Dermis microvascular lymphatic vessel endothelial cell (primary cell): ENCODE measurements at regions not wholly inside any gene's neighbourhood (a gene's known extent, or its start where the extent isn't known, plus 50 kb on each side); places are given as distances from the start of the nearest gene placed in this dataset.
"Not testable (repeated sequence)": the region's sequence is repeated elsewhere in the genome, so short reads cannot be mapped to it uniquely, and the experiment has no call there.

ENCODE experiments used
- DNase-seq, 2 donors: peaks; one replicate each; pipeline versions ENCODE4 v3.0.0 to v3.0.0-alpha.2; 2010; ENCODE audit warnings: low read depth in 2 of 2

DNA sequence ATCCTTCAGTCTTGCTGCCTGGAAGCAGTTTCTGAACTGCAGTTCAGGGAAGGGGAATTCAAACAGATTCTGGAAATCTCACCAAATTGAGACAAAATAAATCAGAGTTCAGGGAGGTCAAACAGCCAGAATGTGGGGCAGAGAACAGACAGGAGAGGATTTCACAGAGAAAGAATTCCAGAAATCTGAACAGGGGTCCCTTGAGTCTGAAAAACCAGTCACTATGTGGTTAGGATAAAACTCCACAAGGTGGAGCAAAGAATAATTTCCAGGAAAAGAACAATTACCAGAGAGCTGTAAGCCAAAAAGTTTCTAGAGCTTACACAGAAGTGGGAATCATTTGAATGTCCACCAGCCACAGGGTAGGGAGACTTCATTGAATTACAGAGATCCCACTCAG is 84.7 kb downstream of the URB2 start:
- DNase-seq: no peak

DNA sequence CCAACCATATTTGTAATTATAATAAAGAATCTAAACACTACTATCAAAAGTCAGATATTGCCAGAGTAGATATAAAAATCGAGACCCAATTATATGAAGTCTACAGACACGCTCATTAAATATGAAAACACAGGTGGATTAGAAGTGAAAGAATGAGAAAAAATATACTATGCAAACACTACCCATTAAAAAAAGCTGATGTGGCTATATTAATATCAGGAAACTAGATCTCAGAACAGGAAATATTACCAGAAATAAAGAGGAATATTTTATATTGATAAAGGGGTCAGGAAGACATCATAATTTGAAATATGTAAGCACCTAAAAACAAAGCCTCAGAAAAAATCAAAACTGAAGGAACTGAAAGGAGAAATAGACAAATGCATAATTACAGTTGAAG is 88.3 kb downstream of the URB2 start:
- no peak for DNase-seq

DNA sequence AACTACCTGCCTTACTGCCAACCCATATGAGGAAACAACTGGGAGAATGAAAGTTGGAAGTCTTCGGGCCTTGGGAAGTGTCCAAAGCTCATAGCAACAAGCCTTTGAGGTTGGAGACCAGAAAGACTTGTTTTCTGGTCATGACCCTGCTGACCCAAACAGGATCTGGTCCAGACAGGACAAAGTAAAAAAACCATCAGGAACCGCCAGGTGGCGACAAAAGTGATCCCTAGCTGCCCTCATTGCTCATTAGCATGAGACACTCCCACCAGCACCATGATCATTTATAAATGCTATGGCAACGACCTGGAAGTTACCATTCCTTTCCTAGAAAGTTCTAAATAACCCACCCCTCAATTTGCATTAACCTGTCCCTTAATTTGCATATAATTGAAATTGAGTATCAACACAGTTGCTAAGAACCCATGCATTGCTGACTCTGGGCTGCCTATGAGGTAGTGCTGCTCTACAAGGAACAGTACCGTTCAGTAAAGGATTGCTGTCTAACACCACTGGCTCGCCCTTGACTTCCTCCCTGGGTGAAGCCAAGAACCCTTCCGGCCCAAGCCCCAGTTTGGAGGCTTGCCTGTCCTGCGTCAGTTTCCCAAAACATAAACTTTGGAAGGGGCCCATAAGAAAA is 89.0 kb downstream of the URB2 start:
- DNase-seq: peak in 1 of 2 donors; percentile 46

DNA sequence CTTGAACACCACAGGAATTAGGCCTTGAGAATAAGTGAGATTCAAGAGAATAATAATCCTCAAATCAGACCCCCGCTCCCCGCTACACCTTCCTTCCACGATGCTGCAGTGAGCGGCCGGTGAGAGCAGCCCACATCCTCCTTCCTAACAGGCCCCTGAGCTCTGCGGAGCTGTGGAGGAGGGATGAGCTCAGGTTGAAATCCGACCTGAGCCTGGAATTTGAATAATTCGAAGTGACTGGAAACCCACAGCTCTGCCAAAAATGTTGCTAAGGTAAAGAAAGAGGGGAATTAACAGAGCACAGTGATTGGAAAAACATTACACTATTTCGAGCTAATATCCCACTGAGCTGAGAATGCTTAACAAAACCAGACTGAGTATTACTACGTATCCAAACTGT is 90.0 kb downstream of the URB2 start:
- no peak for DNase-seq

DNA sequence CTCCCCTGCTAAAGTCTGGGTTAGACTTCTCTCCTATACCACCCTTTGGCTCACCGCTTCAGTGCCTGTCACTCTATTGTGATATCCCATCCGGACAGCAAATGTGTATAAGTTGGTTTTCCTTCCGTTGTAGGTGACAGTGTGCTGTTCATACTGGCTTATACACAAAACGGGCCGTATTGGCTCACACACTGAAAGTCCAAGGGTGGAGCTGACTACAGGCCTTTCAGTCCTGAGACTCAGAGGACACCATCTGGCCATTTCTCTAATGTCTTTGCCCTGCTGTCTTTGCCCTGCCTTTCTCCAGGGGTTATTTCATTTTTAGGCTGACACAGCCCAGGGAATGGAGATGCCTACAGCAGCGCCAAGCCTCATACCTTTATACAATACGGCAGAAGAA is 90.7 kb downstream of the URB2 start:
- DNase-seq: no peak

DNA sequence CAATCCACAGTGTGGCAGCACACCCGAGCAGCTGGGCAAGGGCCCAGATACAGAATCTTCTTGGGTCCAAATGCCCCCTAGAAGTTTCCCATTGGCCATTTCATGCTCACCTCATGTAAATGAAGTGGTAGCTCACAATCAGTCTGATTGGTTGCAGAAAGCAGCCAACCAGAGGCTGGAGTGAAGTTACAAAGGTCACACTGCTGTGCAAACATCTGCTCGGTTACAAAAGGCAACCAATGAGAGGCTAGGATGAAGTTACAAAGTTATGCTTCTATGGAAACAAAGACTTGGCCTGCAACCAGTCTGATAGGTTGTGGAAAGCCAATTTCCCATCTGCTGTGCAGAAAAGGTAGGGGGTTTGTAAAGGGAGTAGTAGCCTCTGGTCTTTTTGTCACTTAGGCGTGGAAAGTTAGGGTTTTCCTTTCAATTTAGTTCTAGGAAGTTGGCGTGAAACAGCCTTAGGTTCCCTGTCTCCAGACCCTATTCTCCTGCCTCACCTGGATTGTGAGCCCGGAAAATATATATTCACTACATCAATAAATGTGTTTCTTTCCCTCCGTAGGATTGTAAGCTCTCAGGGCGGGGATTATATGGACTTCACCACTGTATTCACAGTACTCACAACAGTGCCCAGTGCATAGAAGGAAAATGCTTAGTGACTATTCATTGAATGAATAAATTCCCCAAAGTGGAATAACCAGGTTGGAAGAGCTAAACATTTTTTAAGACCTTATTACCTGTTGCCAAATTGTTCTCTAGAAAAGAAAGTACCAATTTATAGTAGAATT is 91.9 kb downstream of the URB2 start:
- DNase-seq: no peak

DNA sequence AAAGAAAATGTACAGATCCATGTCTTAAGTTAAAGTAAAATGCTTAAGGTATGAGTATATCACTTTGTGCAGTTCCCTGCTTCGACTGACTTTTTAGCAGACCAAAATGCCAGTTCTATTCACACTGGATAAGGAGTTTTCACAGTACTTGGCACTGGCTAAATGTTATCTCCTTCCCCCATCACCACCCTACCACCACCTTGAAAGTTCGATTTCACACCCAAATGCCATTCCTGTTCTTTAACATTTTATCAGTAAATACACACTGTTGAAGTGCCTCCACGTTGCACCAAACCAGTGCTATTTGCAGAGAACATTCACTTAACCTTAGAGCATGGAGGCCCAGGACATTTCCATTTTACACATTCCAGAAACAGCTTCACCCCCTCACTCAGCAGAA is 100.0 kb downstream of the URB2 start:
- no peak for DNase-seq

DNA sequence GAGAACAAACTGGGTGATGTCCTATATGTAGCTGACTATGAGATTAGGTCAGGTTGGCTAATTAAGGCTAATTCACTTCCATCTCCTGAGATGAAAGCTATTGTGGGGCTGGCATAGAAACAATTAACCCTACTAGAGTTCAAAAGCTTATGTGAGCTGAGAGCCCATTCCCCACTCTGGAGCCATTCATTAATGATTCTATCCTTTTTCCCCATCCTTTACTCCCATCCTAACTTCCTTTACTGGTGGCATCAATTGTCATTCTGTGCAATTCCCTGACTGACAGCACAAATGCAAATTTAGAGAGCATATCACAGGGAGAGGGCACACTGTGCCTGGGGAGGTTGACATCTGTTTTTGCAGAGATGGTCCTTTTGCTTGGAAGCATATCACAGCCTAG is 103.9 kb downstream of the URB2 start:
- DNase-seq: no peak

DNA sequence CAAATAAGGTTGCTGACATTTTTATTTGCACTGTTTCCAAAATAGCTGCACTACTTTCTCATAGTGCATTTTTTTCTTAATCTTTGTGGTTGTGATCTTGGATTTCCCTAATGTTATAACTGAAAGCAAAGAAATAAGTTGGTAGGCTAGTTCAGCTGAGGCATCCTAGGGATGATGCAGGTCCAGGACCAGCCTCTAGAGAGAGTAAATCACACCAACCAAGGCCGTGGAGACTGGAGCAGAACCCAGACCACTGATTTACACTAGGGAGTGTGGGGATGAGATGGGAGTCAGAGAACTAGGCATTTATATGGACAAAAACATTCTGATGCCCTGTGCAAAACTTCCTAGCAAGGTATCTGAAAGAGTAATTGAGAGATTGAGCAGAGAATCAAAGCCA is 104.5 kb downstream of the URB2 start:
- DNase-seq: no peak

DNA sequence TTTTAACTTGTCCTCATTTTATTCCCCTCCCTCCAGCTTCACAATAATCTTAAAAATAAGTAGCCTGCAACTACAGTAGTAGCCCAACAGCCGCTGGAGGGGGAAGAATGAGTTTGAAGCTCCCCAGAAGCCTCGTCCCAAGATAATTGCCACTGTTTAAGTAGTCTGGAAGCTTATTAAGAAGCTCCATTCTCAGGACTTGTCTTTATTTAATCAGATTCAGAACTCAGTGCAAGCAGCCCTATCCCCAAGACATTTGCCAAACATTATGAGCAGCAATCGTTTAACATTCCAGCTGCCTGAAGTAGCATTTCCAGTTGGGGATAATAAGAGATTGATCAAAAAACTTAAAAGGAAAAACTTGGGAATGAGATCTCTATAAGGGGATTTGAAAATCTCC is 106.0 kb downstream of the URB2 start:
- DNase-seq: no peak

DNA sequence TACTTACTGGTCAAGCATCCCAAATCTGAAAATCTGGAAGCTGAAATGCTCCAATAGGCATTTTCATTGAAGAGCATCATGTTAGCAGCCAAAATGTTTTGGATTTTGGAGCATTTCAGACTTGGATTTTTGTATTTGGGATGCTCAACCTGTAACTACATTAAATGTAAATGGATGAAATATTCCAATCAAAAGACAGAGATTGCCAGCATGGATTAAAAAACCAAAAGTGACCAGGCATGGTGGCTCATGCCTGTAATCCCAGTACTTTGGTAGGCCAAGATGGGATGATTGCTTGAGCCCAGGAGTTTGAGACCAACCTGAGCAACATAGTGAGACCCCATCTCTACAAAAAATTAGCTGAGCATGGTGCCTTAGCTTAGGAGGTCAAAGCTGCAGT is 110.3 kb downstream of the URB2 start:
- no peak for DNase-seq

DNA sequence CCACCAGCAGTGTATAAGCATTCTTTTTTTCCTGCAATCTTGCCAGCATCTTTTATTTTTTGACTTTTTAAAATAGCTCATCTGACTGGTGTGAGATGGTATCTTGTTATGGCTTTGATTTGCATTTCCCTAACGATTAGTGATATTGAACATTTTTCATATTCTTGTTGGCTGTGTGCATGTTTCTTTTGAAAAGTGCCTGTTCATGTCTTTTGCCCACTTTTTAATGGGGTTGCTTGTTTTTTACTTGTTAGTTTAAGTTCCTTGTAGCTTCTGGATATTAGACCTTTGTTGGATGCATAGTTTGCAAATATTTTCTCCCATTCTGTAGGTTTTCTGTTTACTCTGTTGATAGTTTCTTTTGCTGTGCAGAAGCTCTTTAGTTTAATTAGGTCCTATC is 116.6 kb downstream of the URB2 start:
- not testable (repeated sequence) for DNase-seq

DNA sequence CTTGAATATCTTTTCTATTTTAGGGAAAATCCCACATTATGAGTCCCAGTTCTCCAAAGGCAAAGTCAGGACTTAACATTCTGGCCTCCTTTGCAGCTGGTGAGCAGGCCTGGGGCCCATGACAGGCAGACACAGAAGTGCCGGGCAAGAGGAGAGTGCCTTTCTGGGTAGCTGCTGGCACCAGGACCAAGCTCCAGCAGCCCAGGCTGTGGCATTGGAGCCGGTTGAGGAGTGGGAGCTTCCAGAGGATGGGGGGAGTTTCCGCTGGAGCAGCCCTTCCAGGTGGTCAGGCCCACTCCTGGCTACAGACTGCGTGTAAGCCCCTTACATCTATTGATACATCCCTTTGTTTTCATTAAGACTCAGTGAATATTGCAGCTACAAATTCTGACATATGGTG is 123.9 kb downstream of the URB2 start:
- no peak for DNase-seq

DNA sequence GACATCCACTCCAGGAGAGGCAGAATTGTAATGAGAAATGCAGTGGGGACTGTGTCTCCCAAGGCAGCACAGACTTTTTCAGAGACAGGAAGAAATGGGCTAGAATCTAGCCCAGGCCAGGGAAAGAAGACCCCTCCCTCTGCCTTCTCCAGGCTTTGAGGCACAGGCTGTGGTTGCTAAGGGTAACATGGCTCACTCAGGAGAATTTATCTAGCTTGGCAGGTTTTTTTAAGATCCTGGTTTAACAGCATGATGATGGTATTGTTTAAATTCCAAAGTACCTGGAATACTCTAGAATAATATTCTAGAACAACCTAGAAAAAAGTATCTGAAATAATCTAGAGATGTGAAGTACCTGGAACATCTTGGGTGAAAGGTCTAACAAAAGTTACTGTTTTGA is 125.6 kb downstream of the URB2 start:
- no peak for DNase-seq

DNA sequence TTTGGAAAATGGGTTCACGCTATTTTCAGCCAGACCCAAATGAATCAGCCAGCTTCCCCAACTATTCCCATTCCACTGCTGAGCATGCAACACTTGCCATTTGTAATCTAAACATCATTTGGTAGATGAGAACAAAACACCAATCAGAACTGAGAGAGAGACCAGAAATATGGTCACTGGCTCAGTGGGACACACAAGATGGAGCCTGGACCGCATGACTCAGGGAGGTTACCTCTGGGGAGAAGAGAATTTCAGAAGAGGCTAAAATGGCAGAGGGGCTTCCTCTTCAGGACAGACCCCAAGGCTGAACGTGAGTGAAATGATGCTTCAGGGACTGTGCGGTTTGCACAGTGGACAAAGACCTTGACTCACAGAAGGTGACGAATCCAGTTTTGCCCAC is 126.6 kb downstream of the URB2 start:
- DNase-seq: no peak

DNA sequence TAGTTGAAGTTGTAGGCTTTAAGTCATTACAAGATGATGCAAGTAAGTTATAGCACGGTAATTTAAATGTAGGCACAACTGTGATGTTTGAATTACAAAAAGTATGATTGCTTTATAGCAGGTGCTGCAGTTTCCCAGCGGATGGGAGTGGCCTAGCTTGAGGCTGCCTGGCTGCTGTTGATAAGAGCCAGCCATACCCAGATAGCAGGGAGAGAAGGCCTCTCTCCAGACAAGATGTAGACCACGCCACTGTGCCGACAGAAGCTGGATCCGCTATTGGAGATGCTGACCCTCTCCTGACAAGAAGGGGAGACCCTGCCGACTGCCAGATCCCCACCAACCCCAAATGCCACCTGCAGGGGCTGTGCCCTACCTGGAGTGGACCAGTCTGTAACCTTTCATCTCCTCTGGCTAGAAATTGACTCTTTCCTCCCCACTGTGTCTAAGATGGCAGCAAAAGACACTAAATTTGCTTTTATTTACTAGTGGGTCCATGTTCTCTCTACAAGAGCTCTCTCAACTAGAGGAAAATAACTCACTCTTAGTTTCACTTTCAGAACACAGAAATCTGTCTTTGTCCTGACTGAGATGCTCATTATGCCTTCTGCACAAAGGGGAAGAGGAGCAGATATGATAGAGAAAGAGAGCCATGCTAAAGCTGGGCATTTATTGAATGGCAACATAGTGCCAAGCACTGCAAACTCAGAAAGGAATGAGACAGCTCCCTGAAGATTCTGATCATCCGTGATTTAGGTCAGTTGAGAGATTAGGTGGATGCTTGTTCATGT is 127.9 kb downstream of the URB2 start:
- DNase-seq: no peak

DNA sequence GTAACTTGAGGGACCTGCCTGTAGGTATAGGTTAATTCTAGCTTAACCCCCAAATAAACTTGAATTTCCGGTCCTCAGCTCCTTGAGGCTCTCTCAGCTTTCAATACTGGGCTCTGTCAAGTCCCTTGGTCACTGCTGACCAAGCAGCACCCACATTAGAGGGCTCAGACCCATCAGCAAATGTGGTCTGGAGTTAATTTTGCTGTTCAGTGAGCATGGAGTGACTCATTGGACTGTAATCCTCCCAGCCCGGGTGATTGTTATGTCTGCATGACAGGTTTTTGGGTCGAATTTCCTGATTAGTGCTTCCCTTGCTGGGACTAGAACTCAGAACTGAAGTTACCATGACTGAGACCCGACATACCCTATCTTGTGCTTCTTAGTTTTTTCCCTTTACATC is 130.6 kb downstream of the URB2 start:
- DNase-seq: no peak

DNA sequence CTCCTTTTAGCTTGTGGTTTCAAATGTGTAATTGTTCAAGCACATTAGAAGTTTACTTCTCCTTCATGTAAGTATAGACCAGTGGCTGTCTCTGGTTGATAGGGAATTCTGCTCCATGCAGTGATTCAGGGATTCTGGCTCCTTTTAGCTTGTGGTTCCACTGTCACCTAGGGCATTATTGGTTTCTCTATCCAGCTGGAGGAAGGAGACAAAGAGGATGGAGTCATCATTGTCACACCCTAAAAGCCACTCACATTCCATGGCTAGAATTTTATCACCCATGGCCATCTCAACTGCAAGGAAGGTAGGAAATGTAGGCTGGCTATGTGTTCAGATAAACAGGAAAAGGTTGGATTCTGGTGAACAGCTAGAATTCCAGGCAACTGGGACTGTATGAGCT is 131.2 kb downstream of the URB2 start:
- no peak for DNase-seq

DNA sequence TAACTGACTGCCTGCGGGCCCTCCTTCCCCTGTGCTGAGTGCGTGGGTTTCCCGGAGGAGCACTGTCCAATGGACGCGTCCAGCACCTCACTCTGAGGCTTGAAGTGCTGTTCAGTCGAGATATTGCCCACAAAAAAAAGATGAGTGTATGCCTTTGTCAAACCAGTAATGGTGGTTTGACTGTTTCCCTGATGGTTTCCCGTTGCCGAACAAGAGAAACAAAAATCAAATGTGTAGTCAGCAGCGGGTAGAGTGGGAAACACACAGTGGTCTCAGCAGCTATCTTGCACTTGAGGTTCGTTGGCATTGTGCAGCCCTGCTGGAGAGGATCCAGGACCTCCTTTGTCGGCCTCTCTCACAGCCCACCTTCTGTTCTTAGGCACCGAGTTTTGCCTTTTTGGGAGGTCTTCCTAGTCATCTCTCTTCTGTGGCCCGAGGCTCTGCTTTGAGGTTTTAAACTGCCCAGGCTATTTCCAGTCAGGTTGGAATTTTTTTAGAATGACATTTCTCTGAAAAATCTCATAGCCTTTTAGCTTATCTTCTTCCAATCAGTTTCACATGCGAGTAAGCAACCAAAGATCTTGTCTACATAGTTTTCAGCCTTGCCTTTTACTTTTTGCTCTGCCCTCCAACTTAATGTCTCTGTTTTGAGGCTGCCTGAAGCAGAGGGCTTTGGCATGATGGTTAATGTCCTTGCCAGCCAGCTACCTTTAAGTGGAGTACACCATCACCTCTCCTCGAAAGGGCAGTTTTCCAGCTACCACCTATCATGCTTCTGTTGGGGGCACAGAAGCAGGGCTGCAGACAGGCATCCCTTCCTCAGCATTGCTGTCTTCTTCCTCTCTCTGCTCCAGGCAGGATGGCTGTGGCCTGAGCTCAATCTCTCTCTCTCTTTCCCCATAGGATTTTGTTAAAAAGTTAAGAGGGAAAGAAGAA is 132.3 kb downstream of the URB2 start:
- no peak for DNase-seq

DNA sequence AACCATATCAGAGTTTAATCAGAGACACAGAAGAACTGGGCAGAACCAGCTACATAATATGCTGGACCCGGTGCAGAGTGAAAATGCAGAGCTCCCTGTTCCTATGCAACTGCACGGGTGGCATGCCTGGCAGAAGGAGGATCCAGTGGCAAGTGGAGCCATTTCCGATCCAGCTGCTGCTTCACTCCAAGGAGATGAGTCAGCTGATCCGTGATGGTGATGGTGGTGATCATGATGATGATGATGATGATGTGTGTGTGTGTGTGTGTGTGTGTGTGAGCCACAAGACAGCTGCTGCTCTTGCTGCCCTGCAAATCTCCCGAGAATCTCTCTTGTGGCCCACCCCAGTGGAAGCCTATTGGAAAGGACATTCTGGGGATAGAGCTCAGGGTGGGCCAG is 133.0 kb downstream of the URB2 start:
- no peak for DNase-seq

DNA sequence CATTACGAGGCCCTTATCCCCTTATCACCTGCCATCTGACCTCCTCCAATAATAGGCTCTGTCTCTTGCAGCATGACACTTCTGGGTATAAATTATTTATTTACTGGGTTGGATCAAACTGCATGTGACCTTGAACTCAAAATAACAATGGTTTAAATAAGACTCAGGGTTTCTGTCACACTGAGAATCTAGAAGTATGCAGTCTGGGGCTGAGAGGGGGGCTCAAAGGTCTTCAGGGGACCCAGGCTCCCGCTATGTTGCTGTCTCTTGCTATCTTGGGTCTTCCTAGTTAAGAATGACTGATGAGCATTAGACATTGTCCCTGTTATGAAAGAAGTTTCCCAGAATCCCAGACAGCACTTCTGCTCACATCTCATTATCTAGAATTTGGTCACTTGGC is 133.5 kb downstream of the URB2 start:
- no peak for DNase-seq
